ENCODE measurements at regions not wholly inside any gene's neighbourhood (a gene's known extent, or its start where the extent isn't known, plus 50 kb on each side); places are given as distances from the start of the nearest gene placed in this dataset.
"Not testable (repeated sequence)": the region's sequence is repeated elsewhere in the genome, so short reads cannot be mapped to it uniquely, and the experiment has no call there.

GRCh38 chrY:7878719-7879118 lies 967.2 kb upstream of the AMELY start:
- DNase-seq (ENCODE audit: low read depth in 2 of 2) = no peak

GRCh38 chrY:7877458-7877857 lies 965.9 kb upstream of the AMELY start:
- DNase-seq (ENCODE audit: low read depth in 2 of 2) = no peak

GRCh38 chrY:7874080-7874479 lies 962.5 kb upstream of the AMELY start:
- DNase-seq (ENCODE audit: low read depth in 2 of 2) = no peak

GRCh38 chrY:7871304-7871932 lies 959.9 kb upstream of the AMELY start:
- no peak for DNase-seq (ENCODE audit: low read depth in 2 of 2)

GRCh38 chrY:7866976-7867375 lies 955.4 kb upstream of the AMELY start:
- DNase-seq (ENCODE audit: low read depth in 2 of 2) = no peak

- DNase-seq (ENCODE audit: low read depth in 2 of 2) = no peak
These were observed 949.4 kb upstream of the AMELY start for GRCh38 chrY:7860781-7861614.

- DNase-seq (ENCODE audit: low read depth in 2 of 2) = no peak
These were observed 938.6 kb upstream of the AMELY start for GRCh38 chrY:7850191-7850590.

- DNase-seq (ENCODE audit: low read depth in 2 of 2) = no peak
These were observed 934.2 kb upstream of the AMELY start for GRCh38 chrY:7845776-7846175.

GRCh38 chrY:7837046-7837445 lies 925.5 kb upstream of the AMELY start:
- DNase-seq (ENCODE audit: low read depth in 2 of 2) = no peak

- no peak for DNase-seq (ENCODE audit: low read depth in 2 of 2)
These were observed 924.8 kb upstream of the AMELY start for GRCh38 chrY:7836366-7836765.

- no peak for DNase-seq (ENCODE audit: low read depth in 2 of 2)
These were observed 923.9 kb upstream of the AMELY start for GRCh38 chrY:7835416-7835815.

- DNase-seq (ENCODE audit: low read depth in 2 of 2) = no peak
These were observed 922.7 kb upstream of the AMELY start for GRCh38 chrY:7834284-7834683.

- not testable (repeated sequence) for DNase-seq (ENCODE audit: low read depth in 2 of 2)
These were observed 919.3 kb upstream of the AMELY start for GRCh38 chrY:7830881-7831280.

GRCh38 chrY:7826533-7826932 lies 915.0 kb upstream of the AMELY start:
- no peak for DNase-seq (ENCODE audit: low read depth in 2 of 2)

GRCh38 chrY:7825874-7826273 lies 914.3 kb upstream of the AMELY start:
- DNase-seq (ENCODE audit: low read depth in 2 of 2) = no peak

- DNase-seq (ENCODE audit: low read depth in 2 of 2) = no peak
These were observed 909.9 kb upstream of the AMELY start for GRCh38 chrY:7821295-7822035.

GRCh38 chrY:7818924-7819323 lies 907.4 kb upstream of the AMELY start:
- DNase-seq (ENCODE audit: low read depth in 2 of 2) = no peak

- DNase-seq (ENCODE audit: low read depth in 2 of 2) = no peak
These were observed 905.0 kb upstream of the AMELY start for GRCh38 chrY:7816567-7816966.

GRCh38 chrY:7815921-7816320 lies 904.4 kb upstream of the AMELY start:
- no peak for DNase-seq (ENCODE audit: low read depth in 2 of 2)

GRCh38 chrY:7815285-7815684 lies 903.7 kb upstream of the AMELY start:
- no peak for DNase-seq (ENCODE audit: low read depth in 2 of 2)

GRCh38 chrY:7814361-7814760 lies 902.8 kb upstream of the AMELY start:
- no peak for DNase-seq (ENCODE audit: low read depth in 2 of 2)

GRCh38 chrY:7810359-7810758 lies 898.8 kb upstream of the AMELY start:
- DNase-seq (ENCODE audit: low read depth in 2 of 2) = no peak

GRCh38 chrY:7807516-7807870 lies 895.9 kb upstream of the AMELY start:
- DNase-seq (ENCODE audit: low read depth in 2 of 2) = no peak
